AG04450 (cell line): ENCODE measurements at regions not wholly inside any gene's neighbourhood (a gene's known extent, or its start where the extent isn't known, plus 50 kb on each side); places are given as distances from the start of the nearest gene placed in this dataset.
A peak's percentile ranks its signal among the peaks of the same experiment; 100 is the strongest.

Source experiments
- CTCF ChIA-PET: fragments of 300-600, 350-600 bp; formaldehyde crosslinking; extraction: SDS; loops from one replicate; lab custom pipeline; 2022; ENCODE audit warnings: antibody characterized with exemption, inconsistent platforms; lab: Charles Lee
- POLR2A ChIA-PET: fragments of 350-600 bp; formaldehyde crosslinking; extraction: SDS; loops from one replicate; lab custom pipeline; 2021; ENCODE audit warnings: antibody characterized with exemption, inconsistent platforms; lab: Yijun Ruan, JAX
- DNase-seq: peaks from one replicate; pipeline ENCODE4 v3.0.0-alpha.2; 2011; ENCODE audit warnings: low read depth, low spot score
- H3K27ac ChIP-seq: one replicate; pipeline ENCODE4 v1.5.1; 2012; ENCODE audit warnings: low read depth, low read length, control low read depth
- H3K27me3 ChIP-seq: one replicate; pipeline ENCODE4 v1.6.0; 2012; ENCODE audit warnings: low read length; ENCODE audit not compliant: control insufficient read depth, insufficient read depth
- H3K4me3 ChIP-seq: 2 replicates; pipeline ENCODE4 v1.5.1; 2011; ENCODE audit warnings: mild to moderate bottlenecking, low read depth, low read length, control low read depth
- H3K9me3 ChIP-seq: 2 replicates; pipeline ENCODE4 v1.5.1; 2012; ENCODE audit warnings: low read length; ENCODE audit not compliant: control insufficient read depth, insufficient read depth
- CTCF ChIP-seq: IDR thresholded peaks from 2 replicates; pipeline ENCODE4 v1.5.1; 2011; ENCODE audit warnings: low read depth, low read length, control low read depth, inconsistent platforms

GRCh38 chr9:7578951-7579350, 220.6 kb downstream of the DMAC1 start:
- ChIA-PET CTCF (no interaction called here), POLR2A (no interaction called here)
- no peak for DNase-seq
- Histone ChIP-seq H3K27ac (no peak overlapping the region), H3K27me3 (no peaks in the 10 kb centered on the region), H3K4me3 (no peak overlapping the region), H3K9me3 (no peaks in the 10 kb centered on the region)
- no peak for TF ChIP-seq CTCF

GRCh38 chr9:7570107-7570720, 229.4 kb downstream of the DMAC1 start:
- no peak for DNase-seq
- Histone ChIP-seq H3K27ac (no peak overlapping the region), H3K4me3 (no peak overlapping the region), H3K27me3 (no peaks in the 10 kb centered on the region), H3K9me3 (no peaks in the 10 kb centered on the region)
- ChIA-PET CTCF (interaction anchor here (0.6 to 1.4 kb wide), 13 partner anchors 11 to 1757 kb away, joined by 3 to 6 read pairs (median 4); no protein-coding TSS in a partner anchor), POLR2A (no interaction called here)
- peak; percentile 79 for TF ChIP-seq CTCF

- POLR2A ChIA-PET = no interaction called here
- CTCF ChIA-PET = no interaction called here
Observed at GRCh38 chr9:7567687-7568086, 231.9 kb downstream of the DMAC1 start.

GRCh38 chr9:7561527-7562080, 238.0 kb downstream of the DMAC1 start:
- TF ChIP-seq CTCF = no peak
- H3K9me3 ChIP-seq = no peaks in the 10 kb centered on the region
- no peak overlapping the region for H3K27ac ChIP-seq
- POLR2A ChIA-PET = no interaction called here
- DNase-seq = no peak
- no peak overlapping the region for H3K4me3 ChIP-seq
- H3K27me3 ChIP-seq = no peaks in the 10 kb centered on the region
- CTCF ChIA-PET = no interaction called here

More at GRCh38 chr9:7567687-7568086, 231.9 kb downstream of the DMAC1 start:
- H3K27me3 ChIP-seq = no peaks in the 10 kb centered on the region
- DNase-seq = no peak
- no peak overlapping the region for H3K27ac ChIP-seq
- no peak for TF ChIP-seq CTCF
- no peaks in the 10 kb centered on the region for H3K9me3 ChIP-seq
- no peak overlapping the region for H3K4me3 ChIP-seq

- TF ChIP-seq CTCF = no peak
- Histone ChIP-seq H3K27me3 (no peaks in the 10 kb centered on the region), H3K9me3 (no peaks in the 10 kb centered on the region), H3K4me3 (no peak overlapping the region), H3K27ac (no peak overlapping the region)
- ChIA-PET POLR2A (no interaction called here), CTCF (no interaction called here)
- DNase-seq = no peak
Observed at GRCh38 chr9:7560669-7561305, 238.8 kb downstream of the DMAC1 start.
